Suppressor macrophage treated with lipopolysaccharide for 1 hour (primary cell): ENCODE measurements at regions not wholly inside any gene's neighbourhood (a gene's known extent, or its start where the extent isn't known, plus 50 kb on each side); places are given as distances from the start of the nearest gene placed in this dataset.

Source experiments
- DNase-seq, 3 donors: peaks; one replicate each; pipeline ENCODE4 v3.0.0-alpha.2; 2020 to 2022

DNA sequence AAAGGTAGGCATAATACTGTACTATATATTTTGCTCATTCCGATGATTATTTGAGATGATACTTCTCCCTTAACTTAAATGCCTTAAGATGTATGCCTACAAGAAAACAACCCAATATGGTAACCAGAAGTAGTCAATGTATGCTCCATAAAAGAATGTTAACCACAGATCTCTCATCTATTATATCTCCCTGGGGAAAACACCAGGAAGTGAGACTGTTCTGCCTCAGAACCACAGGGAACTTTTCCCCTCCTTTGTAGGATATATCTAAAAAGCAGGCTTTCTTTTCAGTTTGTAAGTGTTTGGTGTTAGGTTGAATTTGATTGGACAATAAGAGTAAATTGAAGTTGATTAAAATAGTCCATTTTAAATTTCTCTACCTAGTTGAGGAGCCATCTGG lies 1160.5 kb upstream of the NXPH2 start:
- DNase-seq: no peak

DNA sequence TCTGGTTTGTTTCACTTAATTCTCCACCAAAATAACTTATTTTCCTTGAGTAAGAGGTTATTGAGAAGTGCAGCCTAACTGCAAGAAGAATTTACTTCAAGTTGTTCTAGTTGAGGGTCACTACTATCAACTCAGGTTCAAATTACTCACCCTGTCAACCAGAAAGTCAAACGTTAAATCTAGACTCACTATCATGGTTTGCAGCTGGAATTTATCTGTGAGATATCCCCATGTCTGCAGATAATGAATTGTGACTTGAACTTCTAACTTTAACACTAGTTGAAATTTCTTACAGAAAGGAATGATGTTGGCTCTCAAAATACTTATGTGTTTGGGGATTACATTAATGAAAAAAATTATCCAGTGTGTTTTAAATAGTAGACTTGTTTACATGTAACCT lies 1145.7 kb upstream of the NXPH2 start:
- no peak for DNase-seq

DNA sequence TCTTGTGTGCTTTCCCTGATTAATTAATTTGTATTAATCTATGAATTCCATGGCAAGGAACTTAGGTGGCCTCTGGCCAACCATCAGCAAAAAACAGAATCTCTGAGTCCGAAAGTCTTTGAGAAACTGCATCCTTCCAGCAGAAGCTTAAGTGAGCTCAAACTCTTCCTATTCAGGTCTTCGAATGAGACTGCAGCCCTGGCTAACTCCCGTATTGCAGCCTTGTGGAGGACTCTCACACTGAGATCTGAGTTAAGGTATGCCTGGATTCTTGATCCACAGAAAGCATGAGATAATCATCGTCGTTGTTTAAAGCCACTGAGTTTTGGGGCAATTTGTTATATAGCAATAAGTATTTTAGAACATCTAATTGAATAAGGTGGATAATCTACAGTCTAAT lies 1143.9 kb upstream of the NXPH2 start:
- DNase-seq: no peak

DNA sequence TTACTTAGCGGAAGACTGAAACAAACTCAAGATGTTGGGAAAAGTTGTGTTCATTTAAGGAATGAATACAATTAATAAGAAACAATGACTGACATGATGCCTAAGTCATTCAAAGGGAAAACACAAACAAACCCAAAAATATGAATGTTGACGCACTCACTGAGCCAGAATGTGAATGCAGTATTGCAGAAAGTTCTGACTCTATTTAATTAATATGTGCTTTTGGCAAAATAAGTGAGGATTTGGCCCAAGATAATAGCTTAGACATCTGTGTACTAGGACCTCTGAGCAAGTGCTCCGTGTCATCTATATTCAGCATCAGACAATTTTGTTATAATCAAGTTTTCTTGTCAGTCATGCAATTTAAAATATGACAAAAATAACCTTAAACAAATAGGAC lies 1138.8 kb upstream of the NXPH2 start:
- no peak for DNase-seq

DNA sequence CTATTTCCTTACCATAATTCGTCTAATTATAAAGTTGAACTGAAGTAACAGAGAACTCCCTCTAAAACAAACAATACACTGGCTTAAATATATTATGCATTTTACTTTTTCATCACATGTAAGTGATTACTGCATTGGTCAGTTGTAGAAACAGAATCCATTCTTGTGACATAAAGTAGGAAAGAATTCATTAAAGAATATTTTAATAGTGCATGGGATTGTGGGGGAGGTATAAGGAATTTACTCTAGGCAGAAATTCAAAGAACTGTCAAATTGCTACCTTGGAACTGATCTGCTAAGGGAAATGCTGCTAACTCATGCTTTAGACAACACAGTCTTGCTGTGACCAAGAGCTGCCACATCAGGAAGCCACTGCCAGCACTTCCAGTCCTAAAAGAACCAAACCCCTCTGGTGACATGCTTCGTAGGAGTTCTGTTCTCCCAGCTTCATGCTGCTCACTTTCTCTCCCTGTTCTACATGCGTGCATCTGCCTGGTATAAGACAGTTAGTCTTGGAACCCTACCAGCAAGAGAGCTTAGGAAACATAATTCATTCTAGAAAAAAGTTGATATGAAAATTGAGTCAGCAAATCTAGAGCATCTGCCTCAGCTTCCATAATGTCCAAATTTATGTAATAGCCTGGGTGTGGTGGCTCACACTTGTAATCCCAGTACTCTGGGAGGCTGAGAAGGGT lies 1137.6 kb upstream of the NXPH2 start:
- no peak for DNase-seq

DNA sequence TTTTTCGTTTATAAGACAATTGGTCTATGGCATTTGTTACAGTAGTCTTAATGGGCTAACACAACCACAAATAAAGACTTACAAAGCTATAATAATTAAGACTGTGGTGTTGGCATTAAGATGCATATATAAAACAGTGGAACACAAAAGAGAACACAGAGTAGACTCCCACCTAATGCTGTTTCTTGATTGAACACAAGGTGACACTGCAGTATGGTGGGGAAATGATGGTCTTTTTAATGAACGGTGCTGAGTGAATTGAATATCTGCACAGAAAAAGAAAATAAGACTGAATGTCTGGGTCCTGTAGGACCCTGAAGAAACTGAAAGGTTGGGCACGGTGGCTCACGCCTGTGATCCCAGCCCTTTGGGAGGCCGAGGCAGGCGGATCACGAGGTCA lies 1136.6 kb upstream of the NXPH2 start:
- DNase-seq: no peak

DNA sequence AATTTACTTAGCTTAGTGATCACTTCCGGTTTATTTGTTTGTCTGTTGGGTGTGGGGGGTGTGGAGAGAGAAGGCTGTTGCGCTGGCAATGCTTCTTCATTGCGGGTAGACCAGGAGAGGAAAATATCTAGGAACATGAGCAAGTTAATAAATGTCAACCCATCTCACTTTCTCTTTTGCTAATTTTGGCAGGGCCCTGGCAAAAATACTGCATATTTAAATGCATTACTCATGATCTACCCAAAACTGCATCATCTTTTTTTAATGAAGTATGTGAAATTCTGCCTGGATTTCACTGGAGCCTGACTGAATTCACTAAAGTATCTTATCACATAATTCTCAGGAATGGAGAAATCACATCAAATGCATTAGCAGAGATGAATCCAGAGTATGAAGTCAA lies 1131.0 kb upstream of the NXPH2 start:
- no peak for DNase-seq

DNA sequence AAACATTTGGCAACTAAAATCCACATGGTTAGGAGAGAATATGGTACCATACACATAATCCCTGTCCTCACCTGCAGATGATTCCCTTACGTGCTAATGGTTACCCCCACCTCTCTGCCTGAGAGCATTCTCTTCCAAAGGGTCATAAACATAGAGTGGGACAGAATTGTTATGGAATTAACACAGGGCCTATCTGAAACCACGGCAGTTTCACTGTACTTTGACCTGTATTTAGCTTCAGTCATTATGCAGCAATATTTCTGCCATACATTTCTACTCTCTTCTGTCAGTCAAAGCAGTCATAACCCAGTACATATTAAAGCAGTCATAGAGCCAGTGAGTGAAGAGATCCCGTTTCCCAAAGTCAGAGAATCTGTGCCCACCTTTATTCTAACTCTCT lies 1128.9 kb upstream of the NXPH2 start:
- DNase-seq: no peak

DNA sequence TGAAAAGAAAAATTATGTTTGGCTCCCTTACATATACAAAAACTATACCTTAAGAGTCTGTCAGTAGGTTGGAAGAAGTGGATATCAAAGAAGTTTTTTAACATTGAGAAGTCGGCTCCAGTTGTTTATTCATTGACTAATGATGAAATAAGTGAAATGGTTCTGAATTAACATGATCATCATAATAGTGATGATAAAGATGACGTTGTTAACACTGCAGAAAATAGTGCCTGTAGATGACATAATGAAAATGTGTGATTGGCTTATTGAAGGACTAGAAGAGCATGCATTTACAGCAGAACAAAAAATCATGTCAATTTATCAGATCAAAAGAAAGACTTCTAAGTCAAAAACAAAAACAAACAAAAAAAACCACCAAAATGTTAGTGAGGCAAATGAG lies 1125.4 kb upstream of the NXPH2 start:
- no peak for DNase-seq

DNA sequence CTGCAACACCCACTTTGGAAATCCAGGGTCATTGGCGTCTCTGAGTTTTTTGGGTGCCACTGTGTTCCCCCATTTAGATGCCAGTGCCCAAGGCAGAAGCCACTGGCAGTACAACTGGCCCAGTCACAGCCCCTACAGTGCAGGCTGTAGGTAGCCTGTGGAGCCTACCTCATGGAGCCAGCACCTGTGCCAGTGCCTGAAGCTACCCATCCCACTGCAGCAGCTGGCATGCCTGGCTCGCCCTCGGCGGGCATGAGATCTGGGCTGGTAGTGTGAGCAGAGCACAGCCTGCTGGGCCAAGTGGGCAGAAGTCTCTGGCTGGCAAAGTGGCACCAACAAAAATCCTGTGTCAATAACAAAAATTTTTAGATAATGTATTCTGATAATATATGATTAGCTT lies 1111.4 kb upstream of the NXPH2 start:
- DNase-seq: no peak

DNA sequence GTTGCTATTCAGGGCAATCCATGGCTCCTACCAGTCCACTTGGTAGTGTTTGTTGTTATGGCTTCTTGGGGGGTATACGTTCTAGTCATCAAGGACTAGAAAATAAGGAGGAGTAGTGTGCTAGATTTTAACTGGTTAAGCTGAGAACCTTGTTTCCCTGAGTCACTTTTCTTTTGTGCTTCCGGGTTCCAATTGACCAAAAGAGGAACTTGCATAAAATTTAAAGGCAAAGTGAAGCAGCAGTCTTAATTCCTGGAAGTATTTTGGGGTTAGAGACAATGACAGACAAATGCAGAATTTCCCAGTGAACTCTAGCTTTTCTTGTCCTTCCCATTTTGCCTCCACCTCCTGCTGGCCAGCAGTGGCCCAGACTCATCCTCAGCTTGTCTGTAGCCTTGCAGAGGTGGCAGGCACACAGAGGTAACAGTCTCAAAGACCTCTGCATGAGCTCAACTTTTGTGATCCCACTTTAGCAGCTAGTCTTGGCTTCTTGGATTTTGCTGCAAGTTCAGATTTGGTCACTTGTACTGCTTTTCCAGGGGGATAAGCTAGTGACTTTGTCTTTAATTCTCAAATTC lies 1105.8 kb upstream of the NXPH2 start:
- peak in 2 of 3 donors; percentile 0 to 1 for DNase-seq

DNA sequence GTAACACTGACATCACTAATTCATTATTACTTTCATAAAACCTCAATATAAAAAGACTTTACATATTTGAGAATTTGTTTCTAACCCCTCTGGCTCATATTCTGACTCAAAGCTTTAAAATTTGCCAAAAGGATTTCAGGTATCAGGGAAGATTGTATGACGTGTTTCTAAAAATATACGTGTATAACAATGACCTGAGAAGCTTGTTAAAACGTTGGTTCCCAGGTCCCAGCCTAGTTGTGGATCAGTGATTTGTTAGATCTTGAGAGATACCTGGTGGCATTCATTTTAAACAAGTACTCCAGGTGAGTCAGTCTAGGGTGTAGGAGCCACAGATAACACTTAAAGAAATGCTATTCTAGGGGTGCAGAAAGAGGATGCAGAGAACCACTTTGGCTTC lies 1096.8 kb upstream of the NXPH2 start:
- DNase-seq: no peak

DNA sequence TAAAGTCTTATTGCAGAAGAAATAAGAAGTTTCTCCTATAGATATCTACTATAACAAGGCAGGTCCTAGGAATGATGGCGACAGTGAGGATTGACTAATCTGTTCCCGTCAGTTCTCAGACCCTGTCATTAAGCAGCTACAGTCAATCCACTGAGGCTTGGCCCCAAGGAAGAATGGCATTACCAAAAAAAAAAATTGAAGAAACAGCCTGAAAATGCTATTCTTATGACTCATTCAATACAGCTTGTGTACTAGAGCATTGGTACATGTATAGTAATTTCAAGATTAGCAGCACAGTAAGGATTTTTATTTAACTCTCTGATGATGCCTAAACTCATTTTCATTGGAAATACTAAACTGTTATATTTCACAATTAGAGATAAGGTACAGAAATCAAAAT lies 1096.1 kb upstream of the NXPH2 start:
- no peak for DNase-seq

DNA sequence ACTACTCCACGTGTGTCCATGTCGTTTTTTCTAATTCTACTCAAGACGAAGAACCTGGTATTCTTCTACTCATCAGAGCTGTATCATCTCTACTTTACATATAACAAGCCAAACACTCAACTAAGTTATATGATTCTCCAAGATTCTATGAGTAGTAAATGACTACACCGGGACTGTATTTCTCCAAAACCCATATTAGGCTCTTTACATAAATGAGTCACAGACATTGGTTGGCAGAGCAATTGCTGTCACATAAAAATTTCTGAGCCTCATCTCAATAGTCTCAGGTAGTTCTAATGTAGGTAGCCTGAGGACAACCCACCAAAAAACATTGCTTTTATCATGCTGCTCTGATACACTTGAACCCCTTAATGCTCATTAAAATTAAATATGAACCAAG lies 1092.3 kb upstream of the NXPH2 start:
- no peak for DNase-seq

DNA sequence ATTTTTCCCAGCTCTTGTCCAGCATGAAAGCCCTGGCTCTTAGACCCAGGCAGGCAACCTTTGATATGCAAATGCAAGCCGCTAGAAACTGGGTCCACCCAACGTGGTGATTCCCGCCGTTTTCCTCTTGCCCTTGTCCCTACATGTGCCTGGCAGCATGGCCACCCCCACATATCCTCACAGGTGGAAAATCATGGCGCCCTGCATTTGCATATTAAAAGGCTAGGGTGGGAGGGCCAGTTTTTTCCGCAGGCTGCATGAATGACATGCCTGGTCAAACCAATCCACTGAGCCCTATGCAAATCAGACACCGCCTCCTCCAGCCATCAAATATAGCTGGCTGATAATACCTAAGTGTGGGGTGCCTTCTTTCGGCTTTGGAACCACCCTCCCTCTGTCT lies 1091.8 kb upstream of the NXPH2 start:
- DNase-seq: no peak

DNA sequence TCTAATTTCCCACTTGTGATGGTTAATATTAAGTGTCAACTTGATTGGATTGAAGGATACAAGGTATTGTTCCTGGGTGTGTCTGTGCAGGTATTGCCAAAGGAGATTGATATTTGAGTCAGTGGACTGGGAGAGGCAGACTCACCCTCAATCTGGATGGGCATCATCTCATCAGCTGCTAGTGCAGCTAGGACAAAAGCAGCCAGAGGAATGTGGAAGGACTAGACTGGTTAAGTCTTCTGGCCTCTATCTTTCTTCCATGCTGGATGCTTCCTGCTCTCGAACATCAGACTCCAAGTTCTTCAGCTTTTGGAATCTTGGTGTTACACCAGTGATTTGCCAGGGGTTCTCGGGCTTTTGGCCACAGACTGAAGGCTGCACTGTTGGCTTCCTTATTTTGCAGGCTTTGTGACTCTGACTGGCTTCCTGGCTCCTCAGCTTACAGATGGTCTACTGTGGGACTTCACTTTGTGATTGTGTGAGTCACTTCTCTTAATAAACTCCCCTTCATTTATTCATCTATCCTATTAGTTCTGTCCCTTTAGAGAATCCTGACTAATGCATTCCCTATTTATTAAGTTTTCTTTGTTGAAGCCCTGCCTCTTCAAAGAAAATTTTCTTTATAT lies 1087.5 kb upstream of the NXPH2 start:
- DNase-seq: no peak

DNA sequence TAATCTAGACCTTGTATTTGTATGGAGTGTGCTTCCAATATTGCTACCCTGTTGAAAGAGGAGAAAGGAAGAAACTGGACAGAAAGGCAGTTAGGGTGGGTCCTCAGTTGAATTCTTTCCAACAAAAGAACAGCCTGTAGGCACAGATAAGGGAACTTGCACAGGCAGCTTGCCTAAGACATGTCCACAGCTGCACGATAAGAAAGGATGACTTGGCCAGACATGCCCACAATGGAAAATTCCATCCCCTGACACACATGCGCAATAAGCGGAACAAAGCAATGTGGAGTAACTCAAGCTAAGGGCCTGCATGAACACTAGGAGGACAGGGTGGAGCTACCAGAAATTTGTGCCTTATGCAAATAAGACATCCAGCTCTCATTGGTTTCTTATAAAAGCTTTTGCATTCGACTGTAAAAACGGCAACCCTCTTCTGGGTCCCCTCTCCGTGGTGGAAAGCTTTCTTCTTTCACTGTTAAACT lies 1084.7 kb upstream of the NXPH2 start:
- DNase-seq: no peak

DNA sequence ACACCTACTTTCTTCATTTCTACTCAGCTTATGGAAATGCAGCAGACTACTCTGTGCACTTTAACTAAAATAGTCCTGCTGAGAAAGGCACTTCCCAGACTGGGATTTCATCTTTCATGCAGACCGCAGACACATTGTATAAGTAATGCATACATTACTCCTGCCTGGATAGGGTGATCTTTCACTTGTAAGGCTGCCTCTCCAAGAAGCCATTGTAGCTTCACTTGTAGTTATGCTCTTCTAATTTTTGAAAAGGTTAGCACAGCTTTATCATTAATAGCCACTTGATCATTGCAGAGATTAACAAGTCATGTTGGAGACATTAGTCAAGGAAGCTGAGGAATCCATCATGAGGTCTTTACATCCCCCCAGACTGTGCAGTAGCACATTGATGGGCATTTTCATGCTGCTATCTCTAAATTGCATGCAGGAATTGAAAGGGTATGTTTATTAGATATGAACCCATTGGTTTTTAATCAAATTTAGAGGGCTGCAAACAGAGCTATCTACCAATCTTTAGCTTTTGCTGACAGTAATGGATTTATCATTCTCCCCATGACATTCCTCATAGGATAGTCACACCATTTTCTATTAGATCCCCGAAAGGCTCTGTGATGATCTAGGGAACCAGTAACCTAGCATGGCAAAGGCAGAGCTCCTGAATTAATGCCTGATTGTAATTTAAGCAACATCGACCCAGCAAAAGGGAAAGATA lies 1074.7 kb upstream of the NXPH2 start:
- no peak for DNase-seq

DNA sequence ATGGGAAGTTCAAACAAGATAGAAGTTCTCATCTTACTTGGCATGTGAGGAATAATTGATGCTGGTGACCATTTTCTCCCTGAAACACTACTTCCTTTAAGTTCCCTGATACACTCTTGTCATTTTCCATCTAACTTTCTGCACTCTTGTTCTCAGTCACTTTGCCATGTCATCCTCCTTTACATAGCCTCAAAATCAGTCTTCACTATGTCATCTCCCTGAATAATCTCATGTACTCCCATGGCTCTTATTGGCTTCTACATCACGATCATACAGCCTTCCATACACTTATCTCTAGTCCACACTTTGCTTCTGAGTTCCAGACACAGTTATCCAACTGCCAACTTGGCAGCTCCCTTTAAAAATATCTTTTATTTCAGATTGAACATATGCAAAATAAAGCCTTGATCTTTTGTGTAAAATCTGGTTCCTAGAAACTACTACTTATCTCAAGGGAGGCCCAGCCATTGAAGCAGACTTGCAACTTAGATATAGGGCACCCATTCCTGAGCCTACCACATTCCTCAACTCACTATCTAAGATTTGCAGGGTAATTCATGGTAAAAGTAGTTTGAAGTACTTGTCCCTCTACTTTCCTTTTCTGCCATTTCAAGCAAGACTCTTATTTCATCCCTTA lies 1070.2 kb upstream of the NXPH2 start:
- DNase-seq: no peak

DNA sequence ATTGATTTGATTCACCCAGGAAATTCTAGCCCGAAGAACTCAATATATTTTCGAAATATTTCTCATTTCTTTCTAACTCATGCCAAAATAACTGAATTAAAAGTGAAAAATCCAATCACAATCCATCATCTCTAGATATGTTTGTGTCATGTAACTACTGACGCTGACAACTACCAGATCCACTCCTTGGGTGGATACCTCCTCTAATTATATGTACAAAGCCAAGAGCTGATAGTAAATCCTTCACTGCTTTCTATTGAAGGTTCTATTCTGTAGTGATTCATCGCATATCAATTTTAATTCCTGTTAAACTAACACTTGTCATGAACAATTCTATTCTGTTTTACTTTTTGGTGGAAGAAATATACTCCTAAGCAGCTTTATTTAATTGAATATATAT lies 1056.6 kb upstream of the NXPH2 start:
- no peak for DNase-seq

DNA sequence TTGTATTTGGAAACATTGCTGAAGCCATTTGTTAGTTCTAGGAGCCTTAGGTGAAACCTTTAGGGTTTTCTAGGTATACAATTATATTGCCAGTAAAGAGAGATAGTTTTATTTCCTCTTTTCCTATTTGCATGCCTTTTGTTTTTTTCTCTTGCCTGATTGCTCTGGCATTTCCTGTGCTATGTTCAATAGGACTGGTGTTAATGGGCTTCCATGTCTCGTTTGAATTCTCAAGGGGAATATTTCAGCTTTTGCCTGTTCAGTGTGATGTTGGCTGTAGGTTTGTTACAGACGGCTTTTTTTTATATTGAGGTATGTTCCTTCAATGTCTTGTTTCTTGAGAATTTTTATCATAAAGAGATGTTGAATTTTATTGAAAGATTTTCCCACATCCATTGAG lies 1054.9 kb upstream of the NXPH2 start:
- no peak for DNase-seq

DNA sequence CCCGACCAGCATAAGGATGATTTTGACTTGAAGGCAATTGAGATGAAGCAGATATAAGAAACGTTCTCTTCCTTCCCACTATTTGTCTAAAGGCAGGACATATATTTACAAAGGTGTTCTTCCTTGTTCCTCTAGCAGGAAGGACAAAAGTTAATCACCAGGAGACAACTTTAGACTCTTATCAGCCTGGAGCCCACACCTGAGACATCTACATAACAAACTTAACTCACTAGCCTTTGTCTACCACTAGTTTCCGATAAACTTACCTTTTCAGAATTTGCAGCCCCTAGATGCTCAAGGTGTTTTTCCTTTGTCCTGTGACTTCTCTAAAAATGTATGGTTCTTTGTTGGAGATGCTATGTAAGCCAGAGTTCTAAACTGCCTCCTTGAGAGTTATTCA lies 1047.8 kb upstream of the NXPH2 start:
- no peak for DNase-seq

DNA sequence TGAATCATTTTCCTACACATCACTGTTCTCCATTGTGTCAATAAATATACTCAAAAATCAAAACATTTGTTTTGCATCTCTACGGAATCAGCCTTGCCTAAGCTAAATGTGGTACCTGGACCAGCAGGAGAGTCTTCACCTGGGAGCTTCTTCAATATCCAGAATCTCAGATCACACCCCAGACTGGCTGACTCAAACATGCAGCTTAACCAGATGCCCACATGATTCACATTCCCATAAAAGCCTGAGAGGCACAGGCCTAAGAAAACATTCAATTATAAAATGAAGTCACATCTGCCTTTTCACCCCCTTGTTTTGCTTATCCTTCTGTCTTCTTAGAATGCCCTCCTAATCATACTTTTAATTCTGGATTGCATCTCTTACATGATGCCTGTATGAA lies 1045.5 kb upstream of the NXPH2 start:
- DNase-seq: no peak
